H1 (cell line): ENCODE measurements at regions not wholly inside any gene's neighbourhood (a gene's known extent, or its start where the extent isn't known, plus 50 kb on each side); places are given as distances from the start of the nearest gene placed in this dataset.
"Not testable (repeated sequence)": the region's sequence is repeated elsewhere in the genome, so short reads cannot be mapped to it uniquely, and the experiment has no call there.

Source experiments
- CTCF ChIA-PET: fragments of 300-600 bp; sonication (Branson Sonifier 250); formaldehyde crosslinking; loops from one replicate; lab custom pipeline; 2021; ENCODE audit not compliant: partially characterized antibody; lab: Charles Lee
- POLR2A ChIA-PET: fragments of 300-600 bp; sonication (Branson Sonifier 250); formaldehyde crosslinking; loops from one replicate; lab custom pipeline; 2021; ENCODE audit warnings: inconsistent platforms; ENCODE audit not compliant: partially characterized antibody; lab: Charles Lee
- DNase-seq, 2 experiments: peaks; one replicate each; pipeline versions ENCODE4 v3.0.0 to v3.0.0-alpha.2; 2010 to 2022; ENCODE audit warnings: low spot score in 2 of 2, low read depth in 1 of 2, mixed read lengths in 1 of 2
- FAIRE-seq: peaks from 2 replicates; lab custom pipeline; 2011; peaks lifted over from hg19 to GRCh38; lab: Jason Lieb, UNC
- H2AFZ ChIP-seq: 2 replicates; pipeline ENCODE4 v1.8.1; 2012; ENCODE audit warnings: low read length, inconsistent platforms
- H2AK5ac ChIP-seq: 2 replicates; pipeline ENCODE4 v1.6.1; 2013; ENCODE audit warnings: low read depth, low read length
- H2BK120ac ChIP-seq: replicated peaks from 2 replicates; pipeline ENCODE3; 2013; ENCODE audit warnings: low read depth, low read length, inconsistent platforms
- H2BK12ac ChIP-seq: 2 replicates; pipeline ENCODE4 v1.6.1; 2013; ENCODE audit warnings: low read depth, low read length
- H2BK15ac ChIP-seq: 2 replicates; pipeline ENCODE4 v1.6.1; 2013; ENCODE audit warnings: low read length
- H2BK20ac ChIP-seq: 2 replicates; pipeline ENCODE4 v1.6.1; 2013; ENCODE audit warnings: low read length
- H2BK5ac ChIP-seq: 2 replicates; pipeline ENCODE4 v1.6.1; 2013; ENCODE audit warnings: low read depth, low read length
- H3K14ac ChIP-seq: 2 replicates; pipeline ENCODE4 v1.6.1; 2013; ENCODE audit warnings: inconsistent platforms; ENCODE audit not compliant: insufficient read length
- H3K18ac ChIP-seq: 2 replicates; pipeline ENCODE4 v1.6.1; 2013; ENCODE audit warnings: low read length; ENCODE audit errors: extremely low read depth
- H3K23ac ChIP-seq: 2 replicates; pipeline ENCODE4 v1.6.1; 2013; ENCODE audit warnings: inconsistent platforms; ENCODE audit not compliant: insufficient read length
- H3K23me2 ChIP-seq: 2 replicates; pipeline ENCODE4 v1.6.1; 2013; ENCODE audit warnings: low read depth, low read length
- H3K27ac ChIP-seq: 2 replicates; pipeline ENCODE4 v1.6.1; 2011; ENCODE audit warnings: low read depth, low read length, inconsistent platforms
- H3K27me3 ChIP-seq, 4 experiments: replicated peaks in 1 of 4; 1 replicate in 1 of 4; 2 replicates in 3 of 4; pipeline versions ENCODE4 v1.6.1 to v1.8.1; 2011 to 2013; ENCODE audit warnings: low read length in 3 of 4, mild to moderate bottlenecking in 3 of 4, inconsistent platforms in 2 of 4, mixed read lengths in 2 of 4, moderate library complexity in 1 of 4; ENCODE audit not compliant: control insufficient read depth in 3 of 4, insufficient read depth in 3 of 4; ENCODE audit errors: extremely low read depth in 1 of 4
- H3K36me3 ChIP-seq, 4 experiments: 2 replicates each; pipeline versions ENCODE4 v1.6.1 to v1.8.1; 2011 to 2013; ENCODE audit warnings: mild to moderate bottlenecking in 4 of 4, low read length in 3 of 4, moderate library complexity in 2 of 4, control low read depth in 1 of 4, inconsistent platforms in 1 of 4; ENCODE audit not compliant: insufficient read depth in 4 of 4, control insufficient read depth in 2 of 4
- H3K4ac ChIP-seq: replicated peaks from 2 replicates; pipeline ENCODE3; 2013; ENCODE audit warnings: low read length, low read depth, mixed read lengths, inconsistent platforms; ENCODE audit not compliant: insufficient read length
- H3K4me1 ChIP-seq, 4 experiments: replicated peaks in 1 of 4; 1 replicate in 1 of 4; 2 replicates in 3 of 4; pipeline versions ENCODE4 v1.6.1 to v1.8.1; 2011 to 2013; ENCODE audit warnings: low read length in 3 of 4, inconsistent platforms in 2 of 4, mixed read lengths in 1 of 4; ENCODE audit not compliant: insufficient read depth in 4 of 4, control insufficient read depth in 3 of 4
- H3K4me2 ChIP-seq, 2 experiments: 2 replicates each; pipeline versions ENCODE4 v1.6.1 to v1.8.1; 2011 to 2013; ENCODE audit warnings: low read depth in 2 of 2, low read length in 2 of 2, control low read depth in 1 of 2, inconsistent platforms in 1 of 2, mild to moderate bottlenecking in 1 of 2; ENCODE audit not compliant: insufficient read depth in 1 of 2
- H3K4me3 ChIP-seq, 4 experiments: fragments of 200-600, 300-600 bp in 1 of 4; sonication (generic), shearing (Covaris generic), sonication (Bioruptor Twin) in 1 of 4; 2 replicates each; pipeline versions ENCODE4 v1.5.1 to v1.8.1; 2011 to 2016; ENCODE audit warnings: low read length in 4 of 4, low read depth in 3 of 4, control low read depth in 2 of 4, inconsistent platforms in 2 of 4, mild to moderate bottlenecking in 2 of 4, mixed read lengths in 1 of 4, moderate library complexity in 1 of 4; ENCODE audit not compliant: insufficient read depth in 2 of 4; ENCODE audit errors: extremely low read depth in 1 of 4
- H3K56ac ChIP-seq: replicated peaks from 2 replicates; pipeline ENCODE3; 2013; ENCODE audit warnings: low read depth, mild to moderate bottlenecking, mixed read lengths, low read length, inconsistent platforms; ENCODE audit not compliant: insufficient read length
- H3K79me1 ChIP-seq: 2 replicates; pipeline ENCODE4 v1.6.1; 2013; ENCODE audit warnings: low read depth, low read length, control low read depth
- H3K79me2 ChIP-seq, 2 experiments: 2 replicates each; pipeline versions ENCODE4 v1.6.1 to v1.8.1; 2012 to 2013; ENCODE audit warnings: low read length in 2 of 2, mild to moderate bottlenecking in 2 of 2, inconsistent platforms in 1 of 2; ENCODE audit not compliant: insufficient read depth in 2 of 2, control insufficient read depth in 1 of 2
- H3K9ac ChIP-seq, 4 experiments: replicated peaks in 1 of 4; 1 replicate in 1 of 4; 2 replicates in 3 of 4; pipeline versions ENCODE4 v1.6.1 to v1.8.1; 2011 to 2013; ENCODE audit warnings: low read depth in 3 of 4, low read length in 3 of 4, control low read depth in 2 of 4, mild to moderate bottlenecking in 2 of 4, moderate library complexity in 2 of 4, inconsistent platforms in 1 of 4; ENCODE audit errors: extremely low read depth in 1 of 4
- H3K9me3 ChIP-seq, 2 experiments: 2 replicates each; pipeline versions ENCODE4 v1.6.1 to v1.8.1; 2012 to 2013; ENCODE audit warnings: mild to moderate bottlenecking in 2 of 2, moderate library complexity in 2 of 2, control low read depth in 1 of 2, inconsistent platforms in 1 of 2, low read depth in 1 of 2, low read length in 1 of 2, mixed read lengths in 1 of 2; ENCODE audit not compliant: insufficient read depth in 2 of 2
- H4K20me1 ChIP-seq, 2 experiments: replicated peaks in 1 of 2; 2 replicates each; pipeline versions ENCODE3 to v1.8.1; 2011 to 2013; ENCODE audit warnings: inconsistent platforms in 2 of 2, low read length in 2 of 2, mild to moderate bottlenecking in 1 of 2; ENCODE audit not compliant: insufficient read depth in 2 of 2, control insufficient read depth in 1 of 2
- H4K5ac ChIP-seq: 2 replicates; pipeline ENCODE4 v1.6.1; 2013; ENCODE audit warnings: low read length, low read depth, mixed read lengths, inconsistent platforms; ENCODE audit not compliant: insufficient read length
- H4K8ac ChIP-seq: 2 replicates; pipeline ENCODE4 v1.8.0; 2013; ENCODE audit warnings: mild to moderate bottlenecking, moderate library complexity, low read length, inconsistent platforms; ENCODE audit not compliant: insufficient read depth; ENCODE audit errors: extremely low read depth
- H4K91ac ChIP-seq: replicated peaks from 2 replicates; pipeline ENCODE3; 2013; ENCODE audit warnings: low read length, mixed read lengths, inconsistent platforms; ENCODE audit not compliant: insufficient read length
- WGBS, 2 experiments: shearing (Covaris generic) in 1 of 2; methylation state at CpG; one replicate each; pipeline versions ENCODE4 v1.1.6 to v1.1.7; 2013 to 2015; ENCODE audit warnings: low lambda C conversion rate in 2 of 2, mixed read lengths in 2 of 2, inconsistent platforms in 1 of 2, low coverage in 1 of 2, missing lambda C conversion rate in 1 of 2; ENCODE audit not compliant: insufficient replicate concordance in 2 of 2, insufficient coverage in 1 of 2, insufficient read length in 1 of 2; ENCODE audit errors: extremely low coverage in 1 of 2, missing lambda C conversion rate in 1 of 2; 5-methylcytosine and 5-hydroxymethylcytosine counted together

GRCh38 chr22:12584874-12585273, 2943.1 kb upstream of the OR11H1 start:
- H2BK120ac ChIP-seq, H2BK20ac ChIP-seq, H3K4me2 ChIP-seq, DNase-seq, H3K27ac ChIP-seq, FAIRE-seq, CTCF ChIA-PET, H3K23ac ChIP-seq, H3K79me1 ChIP-seq, POLR2A ChIA-PET, H3K4ac ChIP-seq, H2BK12ac ChIP-seq, H4K20me1 ChIP-seq, H3K36me3 ChIP-seq, H2AK5ac ChIP-seq, H3K4me3 ChIP-seq, H3K79me2 ChIP-seq, H3K14ac ChIP-seq, H2BK15ac ChIP-seq, H4K91ac ChIP-seq, H3K23me2 ChIP-seq, H2AFZ ChIP-seq, H3K18ac ChIP-seq, H4K8ac ChIP-seq, H3K27me3 ChIP-seq, H3K56ac ChIP-seq, H2BK5ac ChIP-seq, H4K5ac ChIP-seq, H3K4me1 ChIP-seq, H3K9ac ChIP-seq: not testable (repeated sequence)
- H3K9me3 ChIP-seq: peaks cover 5 to 11% of the 10 kb centered on the region in 2 experiments; a peak in 1 of 4 replicates
- 82% methylated on average over 5 of the region's 5 CpGs; no CpG with 5 or more reads in 1 of the 2 experiments for WGBS, 2 experiments

- H3K9ac ChIP-seq, H3K23ac ChIP-seq, H4K5ac ChIP-seq, CTCF ChIA-PET, H4K8ac ChIP-seq, H3K56ac ChIP-seq, H2BK15ac ChIP-seq, H3K4me2 ChIP-seq, H3K79me2 ChIP-seq, H3K27me3 ChIP-seq, H4K20me1 ChIP-seq, H3K4me3 ChIP-seq, DNase-seq, H2BK120ac ChIP-seq, H3K23me2 ChIP-seq, H3K18ac ChIP-seq, POLR2A ChIA-PET, H2BK12ac ChIP-seq, FAIRE-seq, H3K14ac ChIP-seq, H2BK5ac ChIP-seq, H3K79me1 ChIP-seq, H4K91ac ChIP-seq, H2AFZ ChIP-seq, H3K4me1 ChIP-seq, H2BK20ac ChIP-seq, H3K27ac ChIP-seq, H2AK5ac ChIP-seq, H3K36me3 ChIP-seq, H3K4ac ChIP-seq: not testable (repeated sequence)
- H3K9me3 ChIP-seq: peaks cover 45 to 48% of the 10 kb centered on the region in 2 experiments
- WGBS, 2 experiments: 79% methylated on average over 13 of the region's 13 CpGs; no CpG with 5 or more reads in 1 of the 2 experiments
These were observed 2932.3 kb upstream of the OR11H1 start for GRCh38 chr22:12595724-12596123.
